ENCODE measurements at regions not wholly inside any gene's neighbourhood (a gene's known extent, or its start where the extent isn't known, plus 50 kb on each side); places are given as distances from the start of the nearest gene placed in this dataset.

DNA sequence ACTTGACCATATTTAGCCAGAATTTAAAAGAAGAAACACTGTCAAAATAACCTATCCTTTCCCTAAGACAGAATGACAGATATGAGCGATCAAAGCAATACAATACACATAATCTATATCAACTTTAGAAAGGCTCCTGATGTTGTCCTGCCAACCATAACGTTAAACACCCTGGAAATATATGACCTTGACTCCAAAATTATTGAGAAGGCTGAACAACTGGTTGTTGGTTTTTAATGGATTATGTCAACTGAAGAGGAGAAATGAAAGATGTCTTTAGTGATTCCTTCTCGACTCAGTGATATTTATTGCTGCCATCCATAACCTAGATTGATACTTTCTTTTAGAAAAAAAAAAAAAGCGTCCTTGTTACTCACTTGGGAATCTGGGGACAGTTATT, 957.2 kb downstream of the SLITRK1 start:
- Histone ChIP-seq H2AK5ac (ENCODE audit: low read depth, low read length) (no peak overlapping the region), H3K4ac (ENCODE audit: low read length) (no peak overlapping the region), H3K79me1 (ENCODE audit: low read depth, low read length) (no peaks in the 10 kb centered on the region), H2BK120ac (ENCODE audit: low read depth, low read length) (no peak overlapping the region), H3K4me2 (ENCODE audit: insufficient read depth, low read length, poor library complexity, severe bottlenecking) (no peak overlapping the region), H3K23ac (ENCODE audit: low read depth, low read length, poor library complexity) (no peak overlapping the region), H3K4me3 (ENCODE audit: low read length in 2 of 2) (no peak overlapping the region), H3K9me3 (replicated peaks in 1 of 2; ENCODE audit: control insufficient read depth in 2 of 2, insufficient read depth in 1 of 2, low read depth in 1 of 2, low read length in 2 of 2) (no peaks in the 10 kb centered on the region), H2BK12ac (ENCODE audit: low read length) (no peak overlapping the region), H2BK15ac (ENCODE audit: low read length) (no peak overlapping the region), H3K36me3 (replicated peaks in 1 of 2; ENCODE audit: control insufficient read depth in 2 of 2, insufficient read depth in 2 of 2, low read length in 2 of 2) (no peaks in the 10 kb centered on the region), H2AFZ (ENCODE audit: low read length) (no peak overlapping the region), H3K27ac (replicated peaks; ENCODE audit: low read length) (no peak overlapping the region), H4K91ac (ENCODE audit: low read depth, low read length, poor library complexity) (no peak overlapping the region), H3K18ac (ENCODE audit: low read length) (no peak overlapping the region), H2BK5ac (ENCODE audit: low read length) (no peak overlapping the region), H3K14ac (ENCODE audit: low read length) (no peak overlapping the region), H3K9ac (ENCODE audit: low read depth, low read length, poor library complexity) (no peak overlapping the region), H3K27me3 (ENCODE audit: control insufficient read depth in 3 of 3, insufficient read depth in 3 of 3, low read depth in 1 of 3, low read length in 3 of 3) (no peaks in the 10 kb centered on the region), H3K4me1 (ENCODE audit: control insufficient read depth in 2 of 2, insufficient read depth in 1 of 2, low read depth in 1 of 2, low read length in 2 of 2) (no peaks in the 10 kb centered on the region), H4K8ac (ENCODE audit: low read depth, low read length) (no peak overlapping the region)
- DNase-seq (ENCODE audit: low spot score): no peak
- WGBS, 2 donors (ENCODE audit: extremely low coverage in 2 of 2, insufficient read length in 2 of 2, insufficient replicate concordance in 1 of 2): no CpG with 5 or more reads among the region's 4 CpGs

GRCh38 chr13:82917984-82918383, 964.3 kb downstream of the SLITRK1 start:
- H2AFZ ChIP-seq (ENCODE audit: low read length): no peak overlapping the region
- no peak overlapping the region for H4K8ac ChIP-seq (ENCODE audit: low read depth, low read length)
- no peak overlapping the region for H2BK120ac ChIP-seq (ENCODE audit: low read depth, low read length)
- H2BK12ac ChIP-seq (ENCODE audit: low read length): no peak overlapping the region
- H3K27me3 ChIP-seq (ENCODE audit: control insufficient read depth in 3 of 3, insufficient read depth in 3 of 3, low read depth in 1 of 3, low read length in 3 of 3): no peaks in the 10 kb centered on the region
- no peak overlapping the region for H3K4me2 ChIP-seq (ENCODE audit: insufficient read depth, low read length, poor library complexity, severe bottlenecking)
- no peak overlapping the region for H3K4me3 ChIP-seq (ENCODE audit: low read length in 2 of 2)
- H4K91ac ChIP-seq (ENCODE audit: low read depth, low read length, poor library complexity): no peak overlapping the region
- WGBS, 2 donors (ENCODE audit: extremely low coverage in 2 of 2, insufficient read length in 2 of 2, insufficient replicate concordance in 1 of 2): no CpG with 5 or more reads among the region's 2 CpGs
- H2BK5ac ChIP-seq (ENCODE audit: low read length): no peak overlapping the region
- H3K9ac ChIP-seq (ENCODE audit: low read depth, low read length, poor library complexity): no peak overlapping the region
- no peak overlapping the region for H3K4ac ChIP-seq (ENCODE audit: low read length)
- no peaks in the 10 kb centered on the region for H3K9me3 ChIP-seq (replicated peaks in 1 of 2; ENCODE audit: control insufficient read depth in 2 of 2, insufficient read depth in 1 of 2, low read depth in 1 of 2, low read length in 2 of 2)
- no peak overlapping the region for H2AK5ac ChIP-seq (ENCODE audit: low read depth, low read length)
- no peak overlapping the region for H3K27ac ChIP-seq (replicated peaks; ENCODE audit: low read length)
- no peaks in the 10 kb centered on the region for H3K79me1 ChIP-seq (ENCODE audit: low read depth, low read length)
- no peak overlapping the region for H2BK15ac ChIP-seq (ENCODE audit: low read length)
- no peak overlapping the region for H3K18ac ChIP-seq (ENCODE audit: low read length)
- no peaks in the 10 kb centered on the region for H3K36me3 ChIP-seq (replicated peaks in 1 of 2; ENCODE audit: control insufficient read depth in 2 of 2, insufficient read depth in 2 of 2, low read length in 2 of 2)
- no peaks in the 10 kb centered on the region for H3K4me1 ChIP-seq (ENCODE audit: control insufficient read depth in 2 of 2, insufficient read depth in 1 of 2, low read depth in 1 of 2, low read length in 2 of 2)
- no peak overlapping the region for H3K23ac ChIP-seq (ENCODE audit: low read depth, low read length, poor library complexity)
- DNase-seq (ENCODE audit: low spot score): no peak
- no peak overlapping the region for H3K14ac ChIP-seq (ENCODE audit: low read length)

- Histone ChIP-seq H3K27me3 (ENCODE audit: control insufficient read depth in 3 of 3, insufficient read depth in 3 of 3, low read depth in 1 of 3, low read length in 3 of 3) (no peaks in the 10 kb centered on the region), H3K18ac (ENCODE audit: low read length) (no peak overlapping the region), H3K4me1 (ENCODE audit: control insufficient read depth in 2 of 2, insufficient read depth in 1 of 2, low read depth in 1 of 2, low read length in 2 of 2) (no peaks in the 10 kb centered on the region), H4K8ac (ENCODE audit: low read depth, low read length) (no peak overlapping the region), H3K9ac (ENCODE audit: low read depth, low read length, poor library complexity) (no peak overlapping the region), H4K91ac (ENCODE audit: low read depth, low read length, poor library complexity) (no peak overlapping the region), H3K36me3 (replicated peaks in 1 of 2; ENCODE audit: control insufficient read depth in 2 of 2, insufficient read depth in 2 of 2, low read length in 2 of 2) (no peaks in the 10 kb centered on the region), H2BK12ac (ENCODE audit: low read length) (no peak overlapping the region), H3K4ac (ENCODE audit: low read length) (no peak overlapping the region), H3K27ac (replicated peaks; ENCODE audit: low read length) (no peak overlapping the region), H3K14ac (ENCODE audit: low read length) (no peak overlapping the region), H3K4me2 (ENCODE audit: insufficient read depth, low read length, poor library complexity, severe bottlenecking) (no peak overlapping the region), H2AFZ (ENCODE audit: low read length) (no peak overlapping the region), H3K4me3 (ENCODE audit: low read length in 2 of 2) (no peak overlapping the region), H2BK15ac (ENCODE audit: low read length) (no peak overlapping the region), H2AK5ac (ENCODE audit: low read depth, low read length) (no peak overlapping the region), H2BK5ac (ENCODE audit: low read length) (no peak overlapping the region), H3K79me1 (ENCODE audit: low read depth, low read length) (no peaks in the 10 kb centered on the region), H3K23ac (ENCODE audit: low read depth, low read length, poor library complexity) (no peak overlapping the region), H3K9me3 (replicated peaks in 1 of 2; ENCODE audit: control insufficient read depth in 2 of 2, insufficient read depth in 1 of 2, low read depth in 1 of 2, low read length in 2 of 2) (no peaks in the 10 kb centered on the region), H2BK120ac (ENCODE audit: low read depth, low read length) (no peak overlapping the region)
- no CpG with 5 or more reads among the region's 3 CpGs for WGBS, 2 donors (ENCODE audit: extremely low coverage in 2 of 2, insufficient read length in 2 of 2, insufficient replicate concordance in 1 of 2)
- DNase-seq (ENCODE audit: low spot score): no peak
Measured at GRCh38 chr13:82912564-82912963, 969.7 kb downstream of the SLITRK1 start.

- no peak for DNase-seq (ENCODE audit: low spot score)
- Histone ChIP-seq H3K14ac (ENCODE audit: low read length) (no peak overlapping the region), H2BK120ac (ENCODE audit: low read depth, low read length) (no peak overlapping the region), H2AFZ (ENCODE audit: low read length) (no peak overlapping the region), H4K91ac (ENCODE audit: low read depth, low read length, poor library complexity) (no peak overlapping the region), H3K4me3 (ENCODE audit: low read length in 2 of 2) (no peak overlapping the region), H2BK15ac (ENCODE audit: low read length) (no peak overlapping the region), H3K4me2 (ENCODE audit: insufficient read depth, low read length, poor library complexity, severe bottlenecking) (no peak overlapping the region), H3K9ac (ENCODE audit: low read depth, low read length, poor library complexity) (no peak overlapping the region), H3K4ac (ENCODE audit: low read length) (no peak overlapping the region), H2BK5ac (ENCODE audit: low read length) (no peak overlapping the region), H2BK12ac (ENCODE audit: low read length) (no peak overlapping the region), H3K27me3 (ENCODE audit: control insufficient read depth in 3 of 3, insufficient read depth in 3 of 3, low read depth in 1 of 3, low read length in 3 of 3) (no peaks in the 10 kb centered on the region), H3K9me3 (replicated peaks in 1 of 2; ENCODE audit: control insufficient read depth in 2 of 2, insufficient read depth in 1 of 2, low read depth in 1 of 2, low read length in 2 of 2) (no peaks in the 10 kb centered on the region), H3K4me1 (ENCODE audit: control insufficient read depth in 2 of 2, insufficient read depth in 1 of 2, low read depth in 1 of 2, low read length in 2 of 2) (no peaks in the 10 kb centered on the region), H3K23ac (ENCODE audit: low read depth, low read length, poor library complexity) (no peak overlapping the region), H3K36me3 (replicated peaks in 1 of 2; ENCODE audit: control insufficient read depth in 2 of 2, insufficient read depth in 2 of 2, low read length in 2 of 2) (no peaks in the 10 kb centered on the region), H3K79me1 (ENCODE audit: low read depth, low read length) (no peaks in the 10 kb centered on the region), H3K18ac (ENCODE audit: low read length) (no peak overlapping the region), H2AK5ac (ENCODE audit: low read depth, low read length) (no peak overlapping the region), H4K8ac (ENCODE audit: low read depth, low read length) (no peak overlapping the region), H3K27ac (replicated peaks; ENCODE audit: low read length) (no peak overlapping the region)
- WGBS, 2 donors (ENCODE audit: extremely low coverage in 2 of 2, insufficient read length in 2 of 2, insufficient replicate concordance in 1 of 2): no CpG with 5 or more reads among the region's 2 CpGs
Measured at GRCh38 chr13:82905071-82905470, 977.2 kb downstream of the SLITRK1 start.

Data from neuronal stem cell (in vitro differentiated cells).